HG02852 (cell line): ENCODE measurements at regions not wholly inside any gene's neighbourhood (a gene's known extent, or its start where the extent isn't known, plus 50 kb on each side); places are given as distances from the start of the nearest gene placed in this dataset.
A peak's percentile ranks its signal among the peaks of the same experiment; 100 is the strongest.

Experiments used
- ATAC-seq: cut with Tn5 transposase; IDR thresholded peaks from one replicate; pipeline ENCODE4 v1.9.1; 2021; ENCODE audit warnings: mild to moderate bottlenecking, moderate library complexity; ENCODE audit not compliant: unreplicated experiment

DNA sequence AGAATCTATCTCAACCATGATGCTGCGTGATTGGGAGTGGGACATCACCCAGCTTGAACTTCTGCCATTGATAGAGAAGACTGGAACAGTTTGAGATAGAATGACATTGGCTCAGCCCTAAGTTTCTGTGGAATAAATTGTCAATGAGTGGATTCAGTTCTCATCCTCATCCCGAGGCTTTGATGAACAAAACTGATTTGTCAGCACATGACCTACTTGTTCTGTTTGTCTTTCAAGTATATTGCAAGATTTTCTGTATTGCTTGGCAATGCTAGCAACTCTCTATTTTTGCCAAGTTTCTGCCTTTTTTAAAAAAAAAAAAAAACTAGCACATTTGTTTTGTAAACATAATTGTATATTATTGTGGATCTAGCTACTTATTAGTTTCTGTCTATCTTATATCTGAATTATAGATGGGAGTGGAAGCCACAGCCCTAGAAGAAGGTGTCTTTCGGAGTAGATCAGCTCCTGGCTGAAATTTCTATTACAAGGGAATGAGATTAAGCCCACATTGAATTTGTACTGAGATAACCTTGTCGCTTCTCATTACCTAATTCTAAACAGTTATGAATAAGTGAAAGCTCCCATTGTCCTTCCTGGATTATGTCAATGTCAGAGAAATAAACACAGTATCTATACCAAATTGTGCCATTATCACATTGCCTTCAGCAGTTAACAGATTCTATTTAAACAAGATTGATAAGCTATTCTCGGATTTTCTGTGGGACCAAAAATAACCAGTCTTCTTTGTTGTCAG lies 166.1 kb downstream of the TNFSF13B start:
- ATAC-seq, result no peak

DNA sequence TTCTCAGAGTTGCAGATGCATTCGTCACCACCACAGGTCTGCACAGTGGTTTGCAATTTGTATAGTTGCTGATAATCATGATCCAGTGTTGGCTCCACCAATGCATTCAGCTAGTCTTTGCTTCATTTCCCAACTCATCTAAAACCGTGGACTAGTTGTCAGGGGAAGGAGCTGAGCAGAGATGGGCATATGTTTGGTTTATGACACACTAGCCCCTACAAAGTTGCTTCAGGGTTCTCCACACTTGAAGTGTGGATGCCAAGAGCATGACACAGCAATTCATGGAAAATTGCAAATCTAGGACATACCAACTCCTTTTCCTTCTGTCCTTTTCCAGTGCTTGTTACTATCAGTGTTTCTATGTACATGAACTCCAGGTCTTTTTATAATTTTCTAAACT lies 168.0 kb downstream of the TNFSF13B start:
- ATAC-seq, result no peak

DNA sequence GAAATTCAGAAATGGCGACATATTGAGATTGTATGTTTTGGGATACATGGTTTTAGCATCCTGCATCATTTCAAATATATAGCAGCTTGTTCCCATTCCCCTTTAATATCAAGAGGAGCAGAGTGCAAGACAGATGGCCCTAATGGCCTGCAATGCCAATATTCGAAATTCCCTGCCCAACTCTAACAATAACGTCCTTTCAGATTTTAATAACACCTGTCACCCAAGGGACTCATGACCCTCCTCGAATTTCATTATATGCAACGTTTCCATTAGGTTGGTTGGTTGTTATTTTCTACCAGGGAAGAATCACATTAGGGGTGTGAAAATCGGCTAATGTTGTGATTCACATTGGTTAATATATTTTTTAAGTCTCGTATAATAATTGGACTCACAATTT lies 170.0 kb downstream of the TNFSF13B start:
- no peak for ATAC-seq

DNA sequence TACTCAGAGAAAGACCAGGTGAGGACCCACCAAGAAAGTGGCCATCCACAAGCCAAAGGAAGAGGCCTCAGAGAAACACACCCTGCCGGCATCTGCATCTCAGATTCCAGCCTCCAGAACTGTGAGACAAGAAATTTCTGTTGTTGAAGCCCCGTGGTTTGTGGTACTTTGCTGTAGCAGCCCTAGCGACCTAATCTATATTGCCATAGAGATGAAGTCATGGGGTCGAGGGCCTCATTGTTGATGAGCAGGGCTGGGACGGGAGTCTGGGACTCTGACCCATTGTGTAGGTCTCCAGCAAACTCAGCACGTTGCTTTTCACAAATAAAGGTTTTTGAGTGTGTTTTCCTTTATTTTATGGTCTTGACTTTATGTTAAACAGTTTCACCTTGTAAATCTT lies 174.9 kb downstream of the TNFSF13B start:
- ATAC-seq, result no peak

DNA sequence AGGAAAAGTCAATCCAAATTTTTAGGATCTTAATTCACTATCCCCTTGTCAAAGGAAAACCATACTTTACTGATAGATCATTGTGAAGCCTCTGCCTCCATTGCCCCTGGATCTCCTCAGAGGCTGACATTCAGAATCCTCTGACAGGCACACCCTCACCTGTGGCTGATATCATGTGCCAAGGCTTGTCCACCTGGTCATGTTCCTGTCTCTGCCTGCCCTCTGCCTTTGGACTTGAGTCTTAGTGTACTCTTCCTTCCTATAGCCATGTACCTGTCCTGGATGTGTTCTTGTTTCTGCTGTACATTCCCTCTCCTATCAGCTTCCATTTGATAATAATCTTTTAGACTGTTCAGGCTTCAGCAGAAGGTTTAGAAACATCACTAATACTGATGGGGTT lies 179.4 kb downstream of the TNFSF13B start:
- ATAC-seq, result no peak

DNA sequence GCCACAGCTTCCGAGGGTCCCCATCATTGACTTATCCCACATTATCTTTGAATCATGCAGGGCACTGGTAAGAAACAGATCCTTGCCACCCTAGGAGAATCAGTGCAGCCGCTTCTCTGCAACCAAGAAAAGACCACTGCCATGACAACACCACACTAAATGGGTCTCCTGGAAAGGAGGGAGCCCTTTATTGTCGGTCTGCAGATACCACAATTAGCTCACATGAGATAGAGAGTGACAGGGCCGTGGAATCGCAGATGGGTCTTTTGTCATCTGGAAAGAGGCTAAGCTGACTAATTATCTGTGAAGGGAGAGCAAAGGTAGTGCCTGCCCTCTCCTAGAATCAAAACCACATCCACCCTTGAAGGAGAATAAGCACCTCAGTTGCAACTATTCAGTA lies 178.3 kb upstream of the MYO16 start:
- ATAC-seq, result no peak

DNA sequence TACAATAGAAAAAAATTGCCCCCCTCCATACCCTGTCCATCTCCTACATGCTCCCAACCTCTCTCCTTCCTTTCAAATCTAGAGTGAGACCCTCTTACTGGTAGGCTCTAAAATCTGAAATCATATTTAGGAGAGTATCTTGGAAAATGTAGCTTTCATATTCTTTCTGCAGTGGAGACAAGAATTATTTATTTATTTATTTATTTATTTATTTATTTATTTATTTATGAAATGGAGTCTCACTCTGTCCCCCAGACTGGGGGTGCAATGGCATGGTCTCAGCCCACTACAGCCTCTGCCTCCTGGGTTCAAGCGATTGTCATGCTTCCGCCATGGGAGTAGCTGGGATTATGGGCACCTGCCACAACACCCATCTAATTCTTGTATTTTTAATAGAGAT lies 174.1 kb upstream of the MYO16 start:
- ATAC-seq, result no peak

DNA sequence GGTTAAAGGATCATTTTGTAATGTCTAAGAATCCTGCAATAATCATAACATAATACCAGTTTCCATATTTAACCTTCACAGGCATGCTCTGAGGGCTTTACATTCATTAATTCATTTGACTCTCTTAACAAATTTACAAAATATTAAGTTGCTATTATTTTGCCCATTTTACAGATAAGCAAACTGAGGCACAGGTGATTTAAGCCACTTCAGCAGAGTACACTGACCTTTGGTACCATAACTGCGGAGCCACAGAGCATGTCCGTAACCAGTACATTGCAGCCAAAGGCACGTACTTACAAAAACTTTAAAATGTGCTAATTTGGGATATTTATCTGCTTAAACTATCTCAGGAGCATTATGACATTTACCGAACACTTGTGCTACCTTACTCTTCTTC lies 169.4 kb upstream of the MYO16 start:
- ATAC-seq, result no peak

DNA sequence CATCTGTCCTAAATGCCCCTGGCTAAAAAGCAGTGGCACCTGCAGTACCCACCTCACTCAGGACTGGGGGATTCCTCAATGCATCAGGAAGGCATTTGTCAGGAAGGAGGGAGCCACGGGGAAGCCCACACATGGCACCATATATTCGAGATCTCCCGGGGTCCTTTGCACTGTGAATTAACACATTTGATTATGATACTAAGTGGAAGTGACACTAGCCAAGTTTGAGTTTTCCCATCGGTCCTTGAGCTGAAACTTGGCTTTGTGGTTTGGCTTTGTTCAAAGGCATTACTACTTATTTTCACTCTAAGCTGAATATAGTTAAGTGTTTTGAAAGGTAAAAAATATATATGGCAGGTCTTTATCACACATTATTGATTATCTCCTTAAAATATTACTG lies 168.7 kb upstream of the MYO16 start:
- ATAC-seq, result no peak

DNA sequence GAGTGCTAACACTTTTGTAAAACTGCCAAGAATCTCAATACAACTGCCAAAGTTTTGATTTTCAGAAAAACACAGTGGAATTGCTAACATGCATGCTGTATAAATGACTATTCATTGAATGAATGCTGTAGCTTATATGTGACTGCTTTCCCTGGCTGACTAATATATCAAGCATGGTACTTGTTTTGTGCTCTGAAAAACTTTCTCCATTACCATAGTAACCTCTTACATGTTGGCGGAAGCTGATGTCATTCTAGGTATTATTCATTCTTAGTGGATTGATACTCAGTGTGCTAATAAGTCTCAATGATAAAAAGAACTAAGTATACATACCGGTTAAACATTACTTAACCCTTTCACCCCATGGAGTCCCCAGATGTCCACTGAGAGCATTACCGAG lies 166.1 kb upstream of the MYO16 start:
- peak; percentile 51 for ATAC-seq

DNA sequence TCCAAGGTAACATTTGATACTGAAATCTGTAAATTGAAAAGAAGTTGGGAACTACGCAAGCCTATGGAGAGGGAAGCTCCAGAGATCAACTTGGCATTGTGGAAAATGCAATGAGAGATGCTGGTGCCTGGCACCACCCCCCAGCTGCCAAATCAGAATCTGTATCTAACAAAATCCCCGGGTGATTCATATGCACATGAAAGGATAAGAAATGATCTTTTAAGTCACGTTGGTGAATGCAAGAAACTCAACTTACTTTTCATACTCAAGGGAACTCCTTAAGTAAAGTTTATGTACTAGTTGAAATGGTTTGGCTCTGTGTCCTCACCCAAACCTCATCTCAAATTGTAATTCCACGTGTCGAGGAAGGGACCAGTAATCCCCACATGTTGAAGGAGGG lies 158.5 kb upstream of the MYO16 start:
- ATAC-seq, result no peak

DNA sequence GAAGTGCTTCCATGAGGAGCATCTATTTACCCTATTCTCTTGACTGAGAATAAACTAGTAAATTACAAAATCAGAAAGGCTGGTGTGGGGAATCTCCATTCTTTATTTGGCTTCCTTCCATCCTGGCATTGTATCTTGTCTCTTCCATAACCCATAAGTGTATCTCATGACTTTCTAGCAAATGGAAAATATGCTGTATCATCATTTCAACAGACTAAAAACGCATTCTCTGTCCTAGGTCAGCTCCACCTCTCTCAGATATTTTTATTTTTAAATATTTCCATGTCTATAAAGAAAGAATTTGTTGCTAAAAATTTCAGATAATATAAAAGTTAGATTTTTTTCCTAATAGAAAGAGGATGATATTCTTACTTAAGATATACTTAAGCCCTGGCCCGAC lies 154.2 kb upstream of the MYO16 start:
- ATAC-seq, result no peak

DNA sequence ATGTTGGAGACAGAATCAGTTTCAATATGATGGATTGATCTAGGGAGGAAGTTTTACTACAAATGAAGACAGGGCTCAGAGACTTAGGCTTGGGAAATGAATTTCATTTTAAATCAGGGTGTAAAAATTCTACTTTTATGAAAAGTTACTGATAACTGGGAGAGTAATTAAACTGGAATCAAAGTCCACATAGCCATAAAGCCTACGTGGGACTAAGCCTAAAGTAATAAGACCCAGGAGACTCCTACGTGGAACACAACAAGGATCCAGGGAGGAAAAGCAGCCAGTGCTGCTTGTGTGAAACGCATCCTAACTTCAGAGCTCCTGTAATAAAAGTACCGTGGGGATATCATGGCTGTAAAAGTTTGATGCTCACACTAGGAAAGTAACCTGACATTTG lies 152.0 kb upstream of the MYO16 start:
- no peak for ATAC-seq

DNA sequence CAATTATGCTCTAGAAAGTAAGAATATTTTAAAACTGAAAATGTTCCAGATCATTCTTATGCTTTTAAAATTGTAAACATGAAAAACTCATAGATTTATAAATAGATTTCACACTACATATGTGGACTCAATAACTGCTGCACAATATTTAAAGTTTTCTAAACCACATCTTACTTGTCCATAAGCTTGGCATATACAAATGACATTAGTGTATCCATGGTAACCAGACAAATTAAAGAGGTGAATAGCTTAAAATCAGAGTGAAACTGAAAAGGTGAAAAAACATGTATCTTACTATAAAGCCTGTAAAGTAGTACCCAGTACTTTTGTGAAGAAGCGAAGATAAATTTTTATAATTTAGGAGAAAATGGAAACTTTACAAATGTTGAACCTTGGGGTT lies 151.2 kb upstream of the MYO16 start:
- no peak for ATAC-seq

DNA sequence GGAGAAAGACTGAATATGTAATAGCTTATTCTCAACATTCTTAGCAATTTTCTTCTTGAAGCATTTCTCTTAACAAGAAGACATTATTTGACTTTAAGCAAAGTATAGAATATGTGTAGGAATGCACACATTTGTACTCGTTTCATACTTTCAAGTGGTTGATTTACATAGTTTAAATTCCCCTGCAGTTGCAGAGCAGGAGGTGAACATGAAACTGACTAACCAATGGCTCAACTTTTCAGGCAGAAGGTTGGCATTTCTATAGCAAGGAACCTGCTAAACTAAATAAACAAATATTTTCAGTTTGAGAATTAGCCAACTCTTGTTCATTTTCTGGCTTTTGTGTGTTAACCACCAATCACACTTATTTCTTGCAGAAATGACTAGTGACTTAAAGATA lies 145.4 kb upstream of the MYO16 start:
- ATAC-seq, result no peak

DNA sequence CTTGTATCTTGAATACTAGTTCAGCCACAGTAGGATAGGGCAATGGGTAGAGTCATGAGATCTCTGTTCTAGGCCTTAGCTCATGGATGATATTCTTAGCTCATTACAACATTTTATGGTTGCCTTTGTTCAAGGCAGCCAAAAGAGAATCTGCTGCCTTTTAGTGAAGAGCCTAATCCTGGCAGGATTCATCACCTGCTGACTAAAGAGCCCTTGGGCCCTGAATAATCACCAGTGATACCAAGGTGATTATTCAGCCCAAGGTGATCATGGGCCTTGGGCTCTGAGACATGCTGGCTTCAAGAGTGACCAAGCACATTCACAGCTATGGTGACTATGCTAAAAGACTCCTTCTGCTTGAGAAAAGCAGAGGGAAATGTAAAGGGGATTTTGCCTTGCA lies 143.3 kb upstream of the MYO16 start:
- ATAC-seq, result no peak

DNA sequence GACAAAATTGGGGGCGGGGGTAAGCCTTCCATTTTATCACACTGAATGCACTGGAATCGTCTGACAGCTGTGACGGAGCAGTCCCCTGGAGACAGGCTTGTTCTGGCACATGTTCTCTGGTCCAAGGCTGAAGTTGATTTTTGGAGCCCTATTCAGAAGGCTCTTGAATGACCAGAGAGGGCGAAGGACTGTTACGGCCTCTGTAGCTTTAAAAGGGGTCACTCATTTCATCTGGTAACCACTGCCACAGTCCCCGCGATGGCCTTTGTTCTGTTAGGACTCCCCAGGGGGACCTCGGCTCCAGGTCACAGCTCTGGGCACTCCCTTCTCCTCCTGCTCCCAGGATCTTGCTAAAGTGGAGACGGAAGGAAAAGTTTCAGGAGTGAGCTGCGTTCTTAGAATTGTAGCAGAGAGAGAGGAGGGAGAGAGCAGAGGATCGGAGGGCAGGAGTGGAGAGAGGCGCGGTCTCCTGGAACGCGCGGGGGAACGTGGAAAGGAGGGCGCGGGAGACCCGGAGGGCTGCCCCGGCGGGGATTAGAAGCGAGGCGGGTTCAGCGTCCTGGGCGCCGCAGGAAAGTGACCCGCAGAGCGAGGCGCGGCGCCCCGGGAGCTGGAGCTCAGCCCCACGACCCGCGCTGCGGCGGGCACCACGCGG lies 134.3 kb upstream of the MYO16 start:
- no peak for ATAC-seq

DNA sequence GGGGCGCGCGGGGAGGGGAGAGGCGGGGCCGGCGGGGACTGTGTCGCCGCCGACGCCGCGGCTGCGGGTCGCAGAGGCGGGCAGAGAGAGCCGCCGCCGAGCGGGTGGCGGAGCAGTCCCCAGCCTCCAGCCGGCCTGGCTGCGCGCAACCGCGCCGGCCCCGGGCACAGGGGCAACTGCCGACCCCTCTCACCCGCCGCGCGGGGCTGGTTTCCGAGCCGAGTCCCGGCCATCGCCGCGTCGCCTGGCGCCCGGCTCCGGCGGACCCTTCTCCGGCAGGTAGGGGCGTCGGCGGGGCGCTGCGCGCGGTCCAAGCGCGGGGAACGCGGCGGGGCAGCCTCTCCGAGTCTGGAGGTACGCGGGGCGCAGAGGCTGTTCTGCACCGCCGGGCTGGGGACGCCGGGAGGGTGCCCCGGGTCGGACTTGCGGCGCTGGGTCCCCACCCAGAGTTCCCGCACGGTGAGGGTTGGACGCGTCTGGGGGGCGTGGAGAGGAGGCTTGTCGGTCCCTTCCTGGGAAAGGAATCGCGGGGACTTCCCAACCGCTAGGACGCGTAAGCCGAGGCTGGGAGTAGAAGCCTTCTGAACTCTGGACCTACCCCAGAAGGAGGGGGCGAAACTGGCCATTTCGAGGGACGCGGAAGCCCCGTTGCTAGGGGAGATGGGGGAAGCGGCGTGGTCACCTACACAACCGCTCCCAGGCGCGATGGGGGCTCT lies 133.6 kb upstream of the MYO16 start:
- no peak for ATAC-seq

DNA sequence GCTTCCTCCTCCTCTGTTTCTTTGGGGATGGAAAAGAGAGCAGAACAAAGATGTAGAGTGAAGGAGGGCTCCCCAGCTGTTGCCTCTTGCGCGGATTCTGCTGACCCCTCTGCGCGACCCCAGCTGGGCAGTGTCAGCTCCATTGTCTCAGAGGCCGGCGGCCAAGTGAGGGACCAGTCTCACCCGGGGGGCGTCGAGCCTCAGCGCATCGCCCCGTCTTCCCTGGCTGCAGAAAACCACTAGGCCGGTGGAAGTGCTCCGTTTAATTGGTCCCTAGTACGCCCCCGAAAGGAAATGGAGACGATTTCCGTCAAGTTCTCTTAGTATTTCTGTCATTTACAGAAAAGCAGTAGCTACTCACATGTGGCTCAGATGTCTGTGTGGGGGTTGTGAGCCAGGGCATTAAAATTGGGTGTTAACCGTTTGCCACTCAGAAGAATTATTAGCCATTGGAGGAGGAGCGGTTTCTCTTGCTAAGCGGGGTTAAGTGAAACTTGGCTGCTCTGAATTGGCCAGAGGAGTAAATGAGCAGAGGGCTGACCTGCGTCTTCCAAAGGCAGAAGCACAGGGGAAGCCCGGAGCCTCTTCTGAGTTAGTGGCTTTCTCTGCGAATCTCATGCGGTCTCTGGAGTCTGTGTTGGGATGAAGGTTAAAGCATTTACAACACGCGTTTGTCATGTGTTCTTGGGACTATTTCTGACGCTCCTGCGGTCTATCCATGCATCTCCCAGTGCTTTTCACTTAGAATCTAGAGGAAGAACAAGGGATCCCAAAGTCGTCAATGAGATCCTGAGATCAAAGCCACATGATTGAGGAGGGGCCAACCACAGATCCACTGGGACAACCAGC lies 132.8 kb upstream of the MYO16 start:
- ATAC-seq, result no peak

DNA sequence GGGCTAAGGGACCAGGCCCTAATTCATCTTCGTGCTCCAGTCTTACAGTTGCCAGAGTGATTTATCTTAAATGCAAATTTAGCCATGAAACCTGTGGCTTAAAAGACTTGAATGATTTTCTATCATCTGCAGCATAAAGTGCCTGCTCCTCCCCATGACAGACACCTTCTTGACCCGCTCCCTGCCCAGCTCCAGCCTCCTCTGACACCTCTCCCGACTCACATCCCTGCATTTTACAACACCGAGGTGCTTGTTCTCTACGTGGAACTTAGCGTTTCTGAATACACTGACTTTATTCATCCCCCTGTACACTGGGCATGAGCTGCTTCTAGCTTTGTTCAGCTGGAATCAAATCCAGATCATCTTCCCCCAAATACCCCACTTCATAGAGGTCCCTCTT lies 128.7 kb upstream of the MYO16 start:
- ATAC-seq, result no peak

DNA sequence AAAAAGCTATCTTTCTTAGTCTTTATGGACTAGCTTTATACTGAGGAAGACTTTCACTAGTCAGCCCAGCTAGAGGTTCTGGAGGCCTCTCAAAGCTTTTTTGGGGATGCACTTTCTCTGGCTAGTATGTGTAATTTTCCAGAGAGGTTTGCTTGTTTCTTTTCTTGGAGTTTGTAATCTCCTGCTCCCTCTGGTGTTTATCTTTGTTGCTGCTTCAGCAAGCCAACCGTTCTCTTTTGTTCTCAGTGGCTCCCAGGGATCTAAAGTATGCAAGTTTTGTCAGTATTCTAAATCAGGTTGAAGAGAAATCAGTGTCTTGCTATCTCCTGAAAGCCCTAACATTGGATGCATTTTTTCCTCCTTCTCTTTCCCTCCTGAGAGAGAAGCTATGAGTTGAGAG lies 121.1 kb upstream of the MYO16 start:
- ATAC-seq, result no peak
